GM12878 (cell line): ENCODE measurements at regions not wholly inside any gene's neighbourhood (a gene's known extent, or its start where the extent isn't known, plus 50 kb on each side); places are given as distances from the start of the nearest gene placed in this dataset.

ENCODE experiments used
- ATAC-seq: fragments of 200-7000 bp; cut with Tn5 transposase; 3 replicates; pipeline ENCODE4 v1.9.1; 2020; ENCODE audit warnings: mild to moderate bottlenecking, moderate library complexity
- BruUV-seq: library from RNA; stranded (reverse); fragments of 400-500 nt; replicated peaks from 2 replicates; lab custom pipeline; 2021; lab: Mats Ljungman, UMichigan
- CTCF ChIA-PET: fragments of 300-600 bp; sonication (Branson Sonifier 250); formaldehyde crosslinking; extraction: SDS; loops from one replicate; lab custom pipeline; 2021; ENCODE audit warnings: inconsistent platforms; lab: Yijun Ruan, JAX
- POLR2A ChIA-PET: fragments of 350-600 bp; formaldehyde crosslinking; extraction: SDS; loops from one replicate; lab custom pipeline; 2021; ENCODE audit warnings: inconsistent platforms; lab: Charles Lee
- RAD21 ChIA-PET: fragments of 300-600 bp; sonication (Branson Sonifier 250); formaldehyde crosslinking; loops from one replicate; lab custom pipeline; 2023; ENCODE audit warnings: antibody characterized with exemption; ENCODE audit not compliant: unreplicated experiment; lab: Charles Lee
- SMC1A ChIA-PET: fragments of 300-600 bp; sonication (Branson Sonifier 250); formaldehyde crosslinking; loops from one replicate; lab custom pipeline; 2023; ENCODE audit not compliant: unreplicated experiment, uncharacterized antibody; lab: Charles Lee
- DNase-seq: peaks from one replicate; pipeline ENCODE4 v3.0.0-alpha.2; 2011; ENCODE audit warnings: low read depth, low spot score
- FAIRE-seq: peaks from 3 replicates; lab custom pipeline; 2011; peaks lifted over from hg19 to GRCh38; lab: Jason Lieb, UNC
- H2AFZ ChIP-seq: 2 replicates; pipeline ENCODE4 v1.6.0; 2011; ENCODE audit warnings: low read depth, low read length, control low read depth; ENCODE audit not compliant: control insufficient read depth
- H3K27ac ChIP-seq: 2 replicates; pipeline ENCODE4 v1.5.1; 2011; ENCODE audit warnings: control low read depth; ENCODE audit not compliant: control insufficient read depth, insufficient read depth
- H3K27me3 ChIP-seq, 2 experiments: replicated peaks in 1 of 2; 2 replicates each; pipeline versions ENCODE4 v1.6.0 to v1.6.1; 2011; ENCODE audit warnings: low read length in 1 of 2; ENCODE audit not compliant: control insufficient read depth in 2 of 2, insufficient read depth in 2 of 2
- H3K36me3 ChIP-seq, 2 experiments: 2 replicates each; pipeline ENCODE4 v1.5.1; 2011; ENCODE audit warnings: low read length in 1 of 2; ENCODE audit not compliant: control insufficient read depth in 2 of 2, insufficient read depth in 2 of 2
- H3K4me1 ChIP-seq: 2 replicates; pipeline ENCODE4 v1.6.1; 2011; ENCODE audit warnings: mild to moderate bottlenecking, low read length, moderate library complexity, mixed read lengths; ENCODE audit not compliant: control insufficient read depth, insufficient read depth
- H3K4me2 ChIP-seq: 2 replicates; pipeline ENCODE4 v1.6.0; 2011; ENCODE audit warnings: control low read depth; ENCODE audit not compliant: control insufficient read depth, insufficient read depth
- H3K4me3 ChIP-seq: fragments of 200-600 bp; sonication (generic); 2 replicates; pipeline ENCODE4 v1.5.1; 2016
- H3K79me2 ChIP-seq: 2 replicates; pipeline ENCODE4 v1.6.0; 2011; ENCODE audit warnings: low read length; ENCODE audit not compliant: control insufficient read depth, insufficient read depth
- H3K9ac ChIP-seq: 2 replicates; pipeline ENCODE4 v1.8.0; 2011; ENCODE audit warnings: low read length, control low read depth, mixed read lengths; ENCODE audit not compliant: control insufficient read depth, insufficient read depth
- H3K9me3 ChIP-seq: replicated peaks from 3 replicates; pipeline ENCODE4 v1.5.1; 2011; ENCODE audit warnings: mild to moderate bottlenecking, low read length; ENCODE audit not compliant: control insufficient read depth, insufficient read depth
- H4K20me1 ChIP-seq: 2 replicates; pipeline ENCODE4 v1.6.0; 2011; ENCODE audit not compliant: control insufficient read depth, insufficient read depth
- PAX5 ChIP-seq: IDR thresholded peaks from 2 replicates; pipeline ENCODE4 v1.6.1; 2011; ENCODE audit warnings: low read depth, low read length, borderline replicate concordance
- SPI1 ChIP-seq: IDR thresholded peaks from 2 replicates; pipeline ENCODE4 v1.6.1; 2011; ENCODE audit warnings: low read depth, mild to moderate bottlenecking, low read length, moderate library complexity, borderline replicate concordance; ENCODE audit not compliant: insufficient read depth
- SREBF1 ChIP-seq: IDR thresholded peaks from 2 replicates; pipeline ENCODE4 v1.6.1; 2012; ENCODE audit warnings: mild to moderate bottlenecking, low read length
- SUZ12 ChIP-seq: fragments of 200-600 bp; sonication (generic); IDR thresholded peaks from one replicate; pipeline ENCODE4 v1.6.1; 2018; ENCODE audit warnings: antibody characterized with exemption, mild to moderate bottlenecking; ENCODE audit not compliant: unreplicated experiment
- TAF1 ChIP-seq: IDR thresholded peaks from 2 replicates; pipeline ENCODE4 v1.6.1; 2011; ENCODE audit warnings: mild to moderate bottlenecking, low read depth, low read length, borderline replicate concordance
- WGBS: methylation state at CpG from one replicate; pipeline ENCODE4 v1.1.6; 2016; ENCODE audit warnings: low lambda C conversion rate; ENCODE audit not compliant: insufficient replicate concordance, insufficient coverage; ENCODE audit errors: missing lambda C conversion rate; 5-methylcytosine and 5-hydroxymethylcytosine counted together
- in situ Hi-C: fragments of 300-500 bp; cut with MboI; formaldehyde crosslinking; loops from 9 replicates; pipeline ENCODE4 v1.14.3; 2018; ENCODE audit warnings: mixed read lengths
- intact Hi-C: fragments of 100-400 bp; cut with micrococcal nuclease; formaldehyde crosslinking; loops from one replicate; pipeline ENCODE4 v1.14.2; 2022; ENCODE audit not compliant: unreplicated experiment
- TF ChIP-seq, protein P1 (sequence below): IDR thresholded peaks from 2 replicates; pipeline ENCODE4 v1.6.1; 2011; ENCODE audit warnings: borderline replicate concordance, low read depth, mild to moderate bottlenecking, moderate library complexity, mixed read lengths, low read length; ENCODE audit not compliant: insufficient read depth; ENCODE audit errors: extremely low read length
- TF ChIP-seq, protein P2 (sequence below): IDR thresholded peaks from 2 replicates; pipeline ENCODE4 v1.6.1; 2012; ENCODE audit warnings: mild to moderate bottlenecking, low read depth, low read length

DNA sequence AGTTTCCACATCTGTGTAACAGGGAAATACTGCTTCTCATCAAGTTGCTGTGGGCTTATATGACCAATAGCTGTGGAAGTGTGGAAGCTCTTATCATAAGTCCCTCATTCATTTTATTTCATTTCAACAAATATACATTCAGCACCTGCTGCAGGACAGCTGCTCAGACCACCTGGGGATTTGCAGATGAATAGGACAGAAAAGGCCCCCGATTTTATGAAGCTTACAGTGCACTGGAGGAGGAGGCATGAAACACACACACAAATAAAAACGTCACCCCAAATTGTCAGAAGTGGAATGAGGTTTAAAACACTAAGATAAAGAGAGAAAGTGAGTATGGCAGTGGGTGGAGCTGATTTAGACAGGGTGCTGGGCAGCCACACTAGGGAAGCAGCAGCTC is 107.2 kb downstream of the DRD1 start:
- ATAC-seq (no peak), FAIRE-seq (no peak), DNase-seq (no peak)
- RAD21 ChIA-PET: no interaction called here
- Histone ChIP-seq H2AFZ (no peak overlapping the region), H4K20me1 (no peaks in the 10 kb centered on the region), H3K36me3 (no peaks in the 10 kb centered on the region), H3K79me2 (no peaks in the 10 kb centered on the region), H3K9me3 (no peaks in the 10 kb centered on the region), H3K4me2 (no peak overlapping the region), H3K9ac (no peak overlapping the region), H3K27ac (no peak overlapping the region), H3K27me3 (no peaks in the 10 kb centered on the region), H3K4me1 (no peaks in the 10 kb centered on the region), H3K4me3 (no peak overlapping the region)
- WGBS: 0% methylated on average over 2 of the region's 2 CpGs
- POLR2A ChIA-PET: no interaction called here
- BruUV-seq: no TSS peak
- no peak for TF ChIP-seq SUZ12
- TF ChIP-seq, protein P1, sequence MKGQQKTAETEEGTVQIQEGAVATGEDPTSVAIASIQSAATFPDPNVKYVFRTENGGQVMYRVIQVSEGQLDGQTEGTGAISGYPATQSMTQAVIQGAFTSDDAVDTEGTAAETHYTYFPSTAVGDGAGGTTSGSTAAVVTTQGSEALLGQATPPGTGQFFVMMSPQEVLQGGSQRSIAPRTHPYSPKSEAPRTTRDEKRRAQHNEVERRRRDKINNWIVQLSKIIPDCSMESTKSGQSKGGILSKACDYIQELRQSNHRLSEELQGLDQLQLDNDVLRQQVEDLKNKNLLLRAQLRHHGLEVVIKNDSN: no peak
- TF ChIP-seq PAX5: no peak
- TF ChIP-seq SPI1: no peak
- TF ChIP-seq SREBF1: no peak
- TF ChIP-seq TAF1: no peak
- TF ChIP-seq, protein P2, sequence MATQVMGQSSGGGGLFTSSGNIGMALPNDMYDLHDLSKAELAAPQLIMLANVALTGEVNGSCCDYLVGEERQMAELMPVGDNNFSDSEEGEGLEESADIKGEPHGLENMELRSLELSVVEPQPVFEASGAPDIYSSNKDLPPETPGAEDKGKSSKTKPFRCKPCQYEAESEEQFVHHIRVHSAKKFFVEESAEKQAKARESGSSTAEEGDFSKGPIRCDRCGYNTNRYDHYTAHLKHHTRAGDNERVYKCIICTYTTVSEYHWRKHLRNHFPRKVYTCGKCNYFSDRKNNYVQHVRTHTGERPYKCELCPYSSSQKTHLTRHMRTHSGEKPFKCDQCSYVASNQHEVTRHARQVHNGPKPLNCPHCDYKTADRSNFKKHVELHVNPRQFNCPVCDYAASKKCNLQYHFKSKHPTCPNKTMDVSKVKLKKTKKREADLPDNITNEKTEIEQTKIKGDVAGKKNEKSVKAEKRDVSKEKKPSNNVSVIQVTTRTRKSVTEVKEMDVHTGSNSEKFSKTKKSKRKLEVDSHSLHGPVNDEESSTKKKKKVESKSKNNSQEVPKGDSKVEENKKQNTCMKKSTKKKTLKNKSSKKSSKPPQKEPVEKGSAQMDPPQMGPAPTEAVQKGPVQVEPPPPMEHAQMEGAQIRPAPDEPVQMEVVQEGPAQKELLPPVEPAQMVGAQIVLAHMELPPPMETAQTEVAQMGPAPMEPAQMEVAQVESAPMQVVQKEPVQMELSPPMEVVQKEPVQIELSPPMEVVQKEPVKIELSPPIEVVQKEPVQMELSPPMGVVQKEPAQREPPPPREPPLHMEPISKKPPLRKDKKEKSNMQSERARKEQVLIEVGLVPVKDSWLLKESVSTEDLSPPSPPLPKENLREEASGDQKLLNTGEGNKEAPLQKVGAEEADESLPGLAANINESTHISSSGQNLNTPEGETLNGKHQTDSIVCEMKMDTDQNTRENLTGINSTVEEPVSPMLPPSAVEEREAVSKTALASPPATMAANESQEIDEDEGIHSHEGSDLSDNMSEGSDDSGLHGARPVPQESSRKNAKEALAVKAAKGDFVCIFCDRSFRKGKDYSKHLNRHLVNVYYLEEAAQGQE: peak; percentile 26; the same call in 1 of the 2 replicates
- in situ Hi-C loops: no loop called here
- SMC1A ChIA-PET: no interaction called here
- CTCF ChIA-PET: no interaction called here
- intact Hi-C loops: no loop called here
